Upper lobe of right lung (tissue), 1 donor: ENCODE measurements at regions not wholly inside any gene's neighbourhood (a gene's known extent, or its start where the extent isn't known, plus 50 kb on each side); places are given as distances from the start of the nearest gene placed in this dataset.

Source experiments
- ATAC-seq: fragments of 200-7000 bp; cut with Tn5 transposase; one replicate; pipeline ENCODE4 v1.9.1; 2020; ENCODE audit warnings: mild to moderate bottlenecking, moderate library complexity
- DNase-seq: peaks from one replicate; pipeline ENCODE4 v3.0.0-alpha.2; 2020
- H3K27ac ChIP-seq: fragments of 200-600 bp; one replicate; pipeline ENCODE4 v1.8.0; 2022
- H3K27me3 ChIP-seq: fragments of 200-600 bp; one replicate; pipeline ENCODE4 v1.8.0; 2022; ENCODE audit warnings: mild to moderate bottlenecking
- H3K36me3 ChIP-seq: fragments of 200-600 bp; one replicate; pipeline ENCODE4 v1.8.0; 2022
- H3K4me1 ChIP-seq: fragments of 200-600 bp; one replicate; pipeline ENCODE4 v1.8.0; 2022
- H3K4me3 ChIP-seq: fragments of 200-600 bp; one replicate; pipeline ENCODE4 v1.8.0; 2022; ENCODE audit warnings: mild to moderate bottlenecking
- H3K9me3 ChIP-seq: fragments of 200-600 bp; one replicate; pipeline ENCODE4 v1.8.0; 2022
- CTCF ChIP-seq: fragments of 200-600 bp; IDR thresholded peaks from one replicate; pipeline ENCODE4 v1.8.0; 2022; ENCODE audit warnings: antibody characterized with exemption
- intact Hi-C: fragments of 100-400 bp; cut with DNase I; formaldehyde crosslinking; loops from one replicate; pipeline ENCODE4 v1.11.0; 2022
- donor health status: DM: no; HTN: yes; CAD: no; lungs with severe emphysema.

- no peaks in the 10 kb centered on the region for H3K4me1 ChIP-seq
- no peak for TF ChIP-seq CTCF
Measured at GRCh38 chr6:132936646-132937045, 122.3 kb downstream of the RPS12 start.

GRCh38 chr6:132937466-132937906 lies 123.1 kb downstream of the RPS12 start:
- Histone ChIP-seq H3K4me3 (no peak overlapping the region), H3K4me1 (no peaks in the 10 kb centered on the region), H3K9me3 (no peaks in the 10 kb centered on the region), H3K27ac (no peak overlapping the region), H3K36me3 (no peaks in the 10 kb centered on the region), H3K27me3 (no peaks in the 10 kb centered on the region)
- no peak for DNase-seq
- peak; percentile 78 for ATAC-seq
- peak; percentile 41 for TF ChIP-seq CTCF
- intact Hi-C loops: no loop called here

More at GRCh38 chr6:132936646-132937045, 122.3 kb downstream of the RPS12 start:
- Histone ChIP-seq H3K27ac (no peak overlapping the region), H3K36me3 (no peaks in the 10 kb centered on the region), H3K4me3 (no peak overlapping the region), H3K27me3 (no peaks in the 10 kb centered on the region), H3K9me3 (no peaks in the 10 kb centered on the region)
- no peak for ATAC-seq
- intact Hi-C loops: no loop called here
- no peak for DNase-seq

GRCh38 chr6:132948889-132949288 lies 134.5 kb downstream of the RPS12 start:
- no peak for TF ChIP-seq CTCF
- no peaks in the 10 kb centered on the region for H3K36me3 ChIP-seq
- DNase-seq: no peak
- H3K4me3 ChIP-seq: no peak overlapping the region
- H3K27ac ChIP-seq: no peak overlapping the region
- H3K9me3 ChIP-seq: no peaks in the 10 kb centered on the region
- no peaks in the 10 kb centered on the region for H3K4me1 ChIP-seq
- H3K27me3 ChIP-seq: no peaks in the 10 kb centered on the region
- ATAC-seq: no peak
- intact Hi-C loops: no loop called here

GRCh38 chr6:132950566-132950965 lies 136.2 kb downstream of the RPS12 start:
- H3K27me3 ChIP-seq: no peaks in the 10 kb centered on the region
- intact Hi-C loops: no loop called here
- H3K4me1 ChIP-seq: no peaks in the 10 kb centered on the region
- TF ChIP-seq CTCF: no peak
- no peaks in the 10 kb centered on the region for H3K9me3 ChIP-seq
- DNase-seq (no peak), ATAC-seq (no peak)
- H3K36me3 ChIP-seq: no peaks in the 10 kb centered on the region
- no peak overlapping the region for H3K27ac ChIP-seq
- no peak overlapping the region for H3K4me3 ChIP-seq

- no peak overlapping the region for H3K4me3 ChIP-seq
- H3K9me3 ChIP-seq: no peaks in the 10 kb centered on the region
- no peaks in the 10 kb centered on the region for H3K36me3 ChIP-seq
- intact Hi-C loops: no loop called here
- H3K4me1 ChIP-seq: no peaks in the 10 kb centered on the region
- peaks cover 5% of the 10 kb centered on the region for H3K27me3 ChIP-seq
- DNase-seq (no peak), ATAC-seq (no peak)
- no peak for TF ChIP-seq CTCF
- no peak overlapping the region for H3K27ac ChIP-seq
Measured at GRCh38 chr6:132952031-132952867, 137.9 kb downstream of the RPS12 start.
